ENCODE measurements at regions not wholly inside any gene's neighbourhood (a gene's known extent, or its start where the extent isn't known, plus 50 kb on each side); places are given as distances from the start of the nearest gene placed in this dataset.

DNA sequence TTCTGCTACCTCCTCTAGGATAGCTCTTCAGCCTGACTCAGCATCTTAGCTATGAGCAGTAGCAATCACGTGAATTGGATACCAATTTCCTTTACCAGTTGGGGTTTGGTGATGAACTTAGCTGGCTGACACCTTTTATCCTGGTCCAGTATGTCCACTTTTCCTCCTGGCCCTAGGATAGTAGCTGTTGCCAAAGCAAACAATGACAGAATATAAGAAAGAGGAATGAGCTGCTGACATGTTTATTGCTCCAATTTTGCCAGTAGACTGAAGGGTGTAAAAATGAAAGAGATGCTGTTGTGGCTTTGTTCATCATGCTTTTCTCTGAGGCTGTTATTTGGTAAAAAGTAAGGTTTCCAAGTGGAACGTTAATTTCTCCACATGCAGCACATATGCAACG is 168.3 kb upstream of the JAG1 start:
- no peak for DNase-seq (ENCODE audit: extremely low spot score)
- no peaks in the 10 kb centered on the region for H3K36me3 ChIP-seq
- no peak overlapping the region for H3K27ac ChIP-seq (replicated peaks in 1 of 4)
- no peaks in the 10 kb centered on the region for H3K27me3 ChIP-seq
- peaks cover 0 to 3% (median 0%) of the 10 kb centered on the region in 4 donors for H3K4me1 ChIP-seq
- TF ChIP-seq, protein P1, sequence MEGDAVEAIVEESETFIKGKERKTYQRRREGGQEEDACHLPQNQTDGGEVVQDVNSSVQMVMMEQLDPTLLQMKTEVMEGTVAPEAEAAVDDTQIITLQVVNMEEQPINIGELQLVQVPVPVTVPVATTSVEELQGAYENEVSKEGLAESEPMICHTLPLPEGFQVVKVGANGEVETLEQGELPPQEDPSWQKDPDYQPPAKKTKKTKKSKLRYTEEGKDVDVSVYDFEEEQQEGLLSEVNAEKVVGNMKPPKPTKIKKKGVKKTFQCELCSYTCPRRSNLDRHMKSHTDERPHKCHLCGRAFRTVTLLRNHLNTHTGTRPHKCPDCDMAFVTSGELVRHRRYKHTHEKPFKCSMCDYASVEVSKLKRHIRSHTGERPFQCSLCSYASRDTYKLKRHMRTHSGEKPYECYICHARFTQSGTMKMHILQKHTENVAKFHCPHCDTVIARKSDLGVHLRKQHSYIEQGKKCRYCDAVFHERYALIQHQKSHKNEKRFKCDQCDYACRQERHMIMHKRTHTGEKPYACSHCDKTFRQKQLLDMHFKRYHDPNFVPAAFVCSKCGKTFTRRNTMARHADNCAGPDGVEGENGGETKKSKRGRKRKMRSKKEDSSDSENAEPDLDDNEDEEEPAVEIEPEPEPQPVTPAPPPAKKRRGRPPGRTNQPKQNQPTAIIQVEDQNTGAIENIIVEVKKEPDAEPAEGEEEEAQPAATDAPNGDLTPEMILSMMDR (IDR thresholded peaks at IDR 0.05) = no peak
- TF ChIP-seq POLR2A (IDR thresholded peaks at IDR 0.05; ENCODE audit: low read depth) (no peak), EP300 (IDR thresholded peaks at IDR 0.05) (no peak), POLR2AphosphoS5 (IDR thresholded peaks at IDR 0.05) (no peak)
- H3K9me3 ChIP-seq = peaks cover 0 to 15% (median 9%) of the 10 kb centered on the region in 4 donors
- no peak overlapping the region for H3K4me3 ChIP-seq
- intact Hi-C loops (cut with DNase I) = no loop called here
- 80% methylated on average over 3 of the region's 3 CpGs for WGBS

DNA sequence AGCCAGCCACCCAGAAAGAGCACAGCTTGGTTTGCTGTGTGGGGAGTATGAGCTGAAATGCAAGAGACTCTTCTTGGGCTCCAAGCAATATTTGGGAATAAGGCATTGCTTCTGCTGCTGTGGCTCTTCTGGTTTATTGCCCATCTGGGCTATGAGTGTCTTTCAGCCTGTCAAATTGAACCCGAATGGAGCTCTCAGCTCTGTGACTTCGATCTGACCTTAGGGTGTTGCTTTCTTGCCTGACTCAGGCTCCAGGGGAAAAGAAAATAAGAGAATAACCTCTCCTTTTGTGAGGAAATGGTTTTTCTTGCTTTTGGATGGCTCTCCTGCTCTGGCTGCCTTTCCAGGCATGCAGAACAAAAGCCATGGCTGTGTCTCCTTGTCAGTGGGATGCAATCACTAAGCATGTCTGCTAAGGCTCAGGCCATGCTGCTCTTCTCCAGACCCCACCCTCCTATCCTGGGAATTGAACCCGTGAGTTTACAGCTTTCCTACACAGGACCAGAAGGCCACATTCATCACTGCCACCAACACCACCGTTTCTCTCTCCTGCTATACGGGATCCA is 169.4 kb upstream of the JAG1 start:
- H3K9me3 ChIP-seq = peaks cover 0 to 15% (median 9%) of the 10 kb centered on the region in 4 donors
- H3K4me1 ChIP-seq = peaks cover 0 to 3% (median 0%) of the 10 kb centered on the region in 4 donors
- H3K4me3 ChIP-seq = no peak overlapping the region
- no peak for DNase-seq (ENCODE audit: extremely low spot score)
- intact Hi-C loops (cut with DNase I) = no loop called here
- no peaks in the 10 kb centered on the region for H3K27me3 ChIP-seq
- no peak overlapping the region for H3K27ac ChIP-seq (replicated peaks in 1 of 4)
- H3K36me3 ChIP-seq = no peaks in the 10 kb centered on the region
- WGBS = 68% methylated on average over 5 of the region's 5 CpGs
- no peak for TF ChIP-seq EP300 (IDR thresholded peaks at IDR 0.05)
- no peak for TF ChIP-seq POLR2A (IDR thresholded peaks at IDR 0.05; ENCODE audit: low read depth)
- TF ChIP-seq, protein P1 (IDR thresholded peaks at IDR 0.05) = no peak
- no peak for TF ChIP-seq POLR2AphosphoS5 (IDR thresholded peaks at IDR 0.05)

- Histone ChIP-seq H3K4me1 (peaks cover 0 to 9% (median 1%) of the 10 kb centered on the region in 4 donors), H3K36me3 (no peaks in the 10 kb centered on the region), H3K9me3 (peaks cover 0 to 6% (median 5%) of the 10 kb centered on the region in 4 donors), H3K4me3 (no peak overlapping the region), H3K27me3 (no peaks in the 10 kb centered on the region), H3K27ac (replicated peaks in 1 of 4) (no peak overlapping the region)
- no peak for DNase-seq (ENCODE audit: extremely low spot score)
- intact Hi-C loops (cut with DNase I) = no loop called here
- TF ChIP-seq, protein P1 (IDR thresholded peaks at IDR 0.05) = no peak
- TF ChIP-seq POLR2A (IDR thresholded peaks at IDR 0.05; ENCODE audit: low read depth) (no peak), POLR2AphosphoS5 (IDR thresholded peaks at IDR 0.05) (no peak), EP300 (IDR thresholded peaks at IDR 0.05) (no peak)
Measured at GRCh38 chr20:10846766-10847165, 173.0 kb upstream of the JAG1 start.

GRCh38 chr20:10848810-10849370 is 175.1 kb upstream of the JAG1 start:
- 47% methylated on average over 6 of the region's 6 CpGs for WGBS
- Histone ChIP-seq H3K27ac (replicated peaks in 1 of 4) (peak overlapping the region; percentile 7 to 56 (median 54)), H3K9me3 (no peaks in the 10 kb centered on the region), H3K36me3 (no peaks in the 10 kb centered on the region), H3K27me3 (no peaks in the 10 kb centered on the region), H3K4me3 (no peak overlapping the region), H3K4me1 (peaks cover 0 to 6% (median 1%) of the 10 kb centered on the region in 4 donors)
- DNase-seq (ENCODE audit: extremely low spot score) = no peak
- TF ChIP-seq, protein P1 (IDR thresholded peaks at IDR 0.05) = no peak
- TF ChIP-seq POLR2AphosphoS5 (IDR thresholded peaks at IDR 0.05) = peak in 1 of 2 donors; percentile 24
- intact Hi-C loops (cut with DNase I) = no loop called here

DNA sequence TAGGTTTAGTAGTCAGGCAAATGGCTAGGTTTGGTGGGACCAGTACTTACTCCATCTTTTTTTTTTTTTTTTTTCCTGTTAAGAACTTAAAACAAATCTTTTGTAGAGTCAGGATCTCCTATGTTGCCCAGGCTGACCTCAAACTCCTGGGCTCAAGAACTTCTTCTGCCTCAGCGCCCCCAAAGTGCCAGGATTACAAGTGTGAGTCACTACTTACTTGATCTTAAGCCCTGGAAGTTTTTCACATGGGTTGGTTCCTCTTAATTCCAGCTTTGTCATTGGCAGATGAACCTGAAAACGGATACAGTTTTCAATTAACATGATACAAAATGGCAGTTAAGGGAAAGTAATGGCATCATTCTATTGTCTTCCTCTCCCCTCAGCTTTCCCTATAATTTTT is 179.4 kb upstream of the JAG1 start:
- H3K4me1 ChIP-seq = peaks cover 0 to 16% (median 11%) of the 10 kb centered on the region in 4 donors
- DNase-seq (ENCODE audit: extremely low spot score) = no peak
- H3K9me3 ChIP-seq = no peaks in the 10 kb centered on the region
- no peak overlapping the region for H3K27ac ChIP-seq (replicated peaks in 1 of 4)
- H3K36me3 ChIP-seq = no peaks in the 10 kb centered on the region
- intact Hi-C loops (cut with DNase I) = no loop called here
- TF ChIP-seq, protein P1 (IDR thresholded peaks at IDR 0.05) = no peak
- TF ChIP-seq EP300 (IDR thresholded peaks at IDR 0.05) (no peak), POLR2A (IDR thresholded peaks at IDR 0.05; ENCODE audit: low read depth) (no peak)
- no peak overlapping the region for H3K4me3 ChIP-seq
- no peaks in the 10 kb centered on the region for H3K27me3 ChIP-seq
- WGBS = 85% methylated on average over 2 of the region's 2 CpGs
